Inflammatory macrophage treated with lipopolysaccharide for 1 hour (primary cell): ENCODE measurements at regions not wholly inside any gene's neighbourhood (a gene's known extent, or its start where the extent isn't known, plus 50 kb on each side); places are given as distances from the start of the nearest gene placed in this dataset.

Source experiments
- DNase-seq, 2 donors: peaks; one replicate each; pipeline ENCODE4 v3.0.0-alpha.2; 2020 to 2022

DNA sequence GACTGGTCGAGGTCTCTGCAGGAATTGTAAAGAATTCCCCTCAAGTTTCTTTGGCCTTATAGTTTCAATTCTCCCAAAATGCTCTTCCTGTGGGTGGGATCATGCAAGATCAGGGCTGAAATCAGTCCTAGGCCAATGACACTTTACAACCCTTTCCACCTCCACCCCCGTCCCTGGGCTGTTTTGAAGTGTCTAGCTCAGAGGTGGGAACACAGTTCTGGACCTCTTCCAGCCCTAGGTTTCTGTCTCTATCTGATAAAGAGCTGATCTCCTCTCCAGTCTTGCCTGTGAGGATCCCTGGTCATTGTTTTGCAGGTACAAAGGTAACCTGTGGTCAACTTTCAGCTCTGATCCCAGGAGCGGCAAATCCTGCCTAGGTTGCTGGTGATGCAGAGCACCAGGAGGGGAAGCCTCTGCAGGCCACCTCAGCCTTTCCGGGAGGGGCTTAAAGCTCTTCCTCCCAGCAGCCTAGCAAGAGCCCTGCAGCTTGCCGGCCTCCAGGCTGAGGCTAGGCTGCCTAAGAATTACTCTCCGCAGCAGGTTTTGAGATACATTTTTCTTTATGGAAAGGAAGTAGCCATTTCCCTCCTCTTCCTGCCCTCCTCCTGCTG lies 69.8 kb upstream of the WIPF1 start:
- DNase-seq = no peak

DNA sequence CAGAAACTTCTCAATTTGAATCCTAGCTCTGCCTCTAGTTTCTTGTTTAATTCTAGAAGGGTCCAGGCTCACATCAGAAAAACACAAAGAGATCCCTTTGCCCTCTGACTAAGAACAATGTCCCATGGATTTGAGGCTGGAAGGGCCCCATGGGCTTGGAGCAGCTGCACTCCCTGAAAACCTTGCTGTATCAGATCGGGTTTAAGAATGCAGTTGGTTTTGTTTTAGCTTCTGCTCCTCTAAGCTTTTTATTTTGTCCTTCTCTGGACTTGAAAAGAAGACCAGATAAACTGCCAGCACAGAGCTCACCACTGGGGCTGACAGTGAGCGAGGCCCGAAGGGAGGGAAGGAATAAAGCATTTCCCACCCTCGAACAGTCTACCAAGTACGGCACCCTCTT lies 69.2 kb upstream of the WIPF1 start:
- no peak for DNase-seq

DNA sequence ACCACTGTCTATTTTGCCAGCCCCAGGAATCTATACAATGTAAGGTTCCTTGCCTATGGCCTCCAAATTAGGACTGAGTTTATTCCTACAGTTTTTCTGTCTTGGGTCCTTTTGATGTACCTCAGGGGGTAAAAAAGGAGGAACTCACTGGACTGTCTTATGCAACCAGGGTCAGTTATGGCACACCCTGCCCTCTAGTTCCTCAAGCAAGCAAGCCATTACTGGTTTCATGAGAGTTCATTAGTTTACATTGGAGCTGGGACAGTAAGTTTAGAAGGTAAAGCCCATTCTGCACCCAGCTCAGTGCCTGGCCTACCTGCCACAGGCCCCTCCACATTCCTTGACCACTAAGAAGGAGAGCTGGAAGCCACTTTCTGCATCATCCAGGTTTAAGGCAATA lies 68.7 kb upstream of the WIPF1 start:
- DNase-seq = peak; percentile 74 to 78

DNA sequence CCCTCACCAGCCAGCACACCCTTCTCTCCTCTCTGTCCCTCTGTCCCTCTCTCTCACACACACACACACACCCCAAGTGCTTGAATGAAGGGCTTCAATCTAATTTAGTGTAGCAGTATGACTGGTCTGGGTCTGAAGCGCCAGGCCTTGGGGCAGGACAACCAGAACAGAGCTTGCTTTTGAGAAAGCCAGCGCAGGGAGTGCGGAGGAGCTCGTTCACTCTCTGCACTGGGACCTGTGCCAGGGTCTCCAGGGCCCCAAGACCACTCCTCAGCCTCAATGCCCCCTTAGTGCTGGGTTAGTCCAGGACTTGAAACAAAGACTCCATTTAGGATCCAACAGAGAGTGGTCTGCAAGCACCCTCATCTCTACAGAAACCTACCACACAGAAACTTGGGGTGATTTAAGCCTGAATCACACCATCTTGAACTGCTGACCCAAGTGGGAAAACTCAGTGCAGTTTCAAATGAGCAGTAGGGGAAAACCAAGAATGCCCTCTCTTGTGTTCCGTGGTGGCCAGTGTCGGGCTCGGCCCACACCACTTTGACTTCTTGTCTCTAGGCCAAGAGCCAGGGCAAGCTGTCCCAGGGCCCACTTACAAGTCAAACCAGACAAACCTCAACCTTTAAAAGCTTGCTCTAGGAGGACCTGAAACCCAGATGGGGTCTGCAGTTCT lies 66.6 kb upstream of the WIPF1 start:
- DNase-seq = peak; percentile 44 to 73

DNA sequence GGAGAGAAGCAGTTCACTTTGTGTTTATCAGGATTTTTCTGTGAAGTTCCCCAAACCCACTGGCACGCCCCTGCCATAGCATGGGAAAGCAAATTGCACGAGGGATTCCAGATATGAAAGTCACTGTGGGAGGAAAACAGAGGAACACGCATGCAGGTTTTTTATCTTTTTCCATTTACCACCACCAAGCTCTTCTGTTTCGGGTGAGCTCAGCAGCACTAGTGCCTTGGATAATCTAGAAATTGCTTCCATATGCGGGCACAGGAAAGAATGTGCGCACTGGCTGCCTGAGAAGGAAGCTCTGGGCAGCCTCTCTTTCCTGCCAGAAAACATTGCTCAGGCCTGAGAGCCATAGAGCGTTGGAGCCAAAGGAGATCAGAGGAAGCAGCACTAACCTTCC lies 65.9 kb upstream of the WIPF1 start:
- peak; percentile 41 to 75 for DNase-seq

DNA sequence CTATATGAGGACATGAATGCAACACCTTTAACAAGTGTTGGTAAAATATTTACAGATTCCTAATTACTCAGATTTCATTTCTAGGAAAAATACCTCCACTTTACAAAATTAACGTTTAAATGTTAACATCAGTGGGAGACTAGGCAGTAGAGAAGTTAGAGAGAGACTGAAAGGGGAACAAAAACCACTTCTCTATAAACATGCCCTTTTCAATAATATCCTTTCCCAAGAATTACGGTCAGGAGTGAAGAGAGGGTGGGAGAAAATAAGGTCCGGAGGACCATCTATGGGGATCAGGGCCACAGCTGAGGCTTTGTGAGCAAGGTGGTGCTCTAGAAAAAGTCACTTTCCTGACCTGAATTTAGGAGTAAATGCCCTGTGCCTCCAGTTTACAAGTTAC lies 65.3 kb upstream of the WIPF1 start:
- peak; percentile 41 to 52 for DNase-seq

DNA sequence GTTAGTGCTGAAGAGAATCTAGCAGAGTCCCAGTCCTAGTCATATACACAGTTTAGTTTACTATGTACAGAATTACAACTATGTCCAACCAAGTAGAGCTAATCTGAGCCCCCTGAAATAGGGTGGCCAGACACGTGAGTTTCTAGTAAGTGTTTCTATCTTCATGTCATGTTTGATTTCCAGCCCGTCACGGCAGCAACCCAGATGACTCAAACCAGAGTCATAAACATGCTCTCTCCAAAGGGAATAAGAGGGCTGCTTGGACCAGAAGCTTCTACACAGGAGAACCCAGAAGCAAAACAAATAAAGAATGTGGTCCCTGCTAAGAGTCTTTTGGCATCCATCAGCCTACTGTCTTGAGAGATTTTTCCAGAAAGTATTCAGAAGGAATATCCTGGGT lies 64.9 kb upstream of the WIPF1 start:
- DNase-seq = no peak

DNA sequence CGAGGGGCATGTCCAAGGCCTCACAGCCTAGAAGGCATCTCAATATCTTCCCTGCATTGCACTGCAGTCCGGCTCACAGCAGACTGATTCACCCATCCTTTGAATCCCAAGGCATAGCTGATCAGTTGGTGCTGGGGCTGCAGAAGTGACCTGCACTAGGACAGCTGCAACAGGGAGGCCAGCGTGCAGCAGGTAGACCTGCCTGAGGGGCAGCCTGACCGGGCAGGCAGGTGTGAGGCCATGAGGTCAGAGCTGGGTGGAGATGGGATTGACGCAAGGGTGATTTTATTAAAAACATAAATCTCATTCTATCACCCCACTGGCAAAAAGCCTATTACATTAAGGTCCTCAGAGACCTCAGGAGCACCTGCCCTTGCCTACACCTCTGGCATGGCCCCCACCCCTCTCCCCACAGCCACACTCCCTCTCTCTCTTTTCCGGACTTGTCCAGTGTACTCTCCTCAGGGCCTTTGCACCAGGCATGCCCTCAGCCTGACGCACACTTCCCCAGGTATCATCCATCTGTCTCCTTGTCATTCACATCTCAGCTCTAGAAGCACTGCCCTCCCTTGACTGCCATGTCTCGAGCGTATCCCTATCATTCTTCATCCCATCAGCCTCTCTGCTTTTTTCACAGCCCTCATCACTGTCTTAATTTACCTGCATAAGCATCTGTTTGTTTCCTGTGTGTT lies 63.5 kb upstream of the WIPF1 start:
- no peak for DNase-seq

DNA sequence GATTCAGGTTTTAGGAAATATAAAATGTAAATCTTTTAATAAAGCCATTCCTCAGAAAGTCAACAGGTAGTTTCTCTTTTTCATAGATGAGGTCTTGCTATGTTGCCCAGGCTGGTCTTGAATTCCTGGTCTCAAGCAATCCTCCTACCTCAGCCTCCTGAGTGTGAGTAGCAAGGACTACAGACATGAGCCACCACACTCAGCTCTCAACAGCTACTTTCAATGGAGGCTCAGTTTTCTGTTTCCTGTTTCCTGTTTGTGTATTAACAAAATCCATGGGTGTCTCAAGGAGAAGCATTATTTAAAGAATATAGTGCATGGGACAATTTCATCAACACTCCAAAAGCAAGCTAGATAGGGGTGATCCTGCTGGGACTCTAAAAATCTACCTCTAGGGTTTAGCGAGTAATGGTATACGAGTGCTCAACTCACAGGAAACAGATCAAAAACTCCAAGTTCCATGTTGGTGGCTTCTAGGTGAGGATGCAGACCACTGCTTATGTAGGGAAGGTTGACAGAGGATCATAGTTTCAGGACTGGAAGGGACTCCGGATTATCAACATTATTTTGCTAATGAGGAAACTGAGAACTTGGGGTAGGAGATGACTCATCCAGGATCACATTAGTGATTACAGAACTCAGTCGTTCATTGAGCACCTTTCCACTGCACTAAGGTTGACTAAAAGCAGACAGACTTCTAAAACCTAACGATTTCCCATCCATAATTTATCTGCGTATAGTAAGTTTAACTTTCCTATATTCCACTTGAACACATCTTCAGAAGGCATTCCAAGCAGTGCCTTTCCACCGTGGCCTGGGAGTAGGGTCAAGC lies 61.7 kb upstream of the WIPF1 start:
- DNase-seq = no peak

DNA sequence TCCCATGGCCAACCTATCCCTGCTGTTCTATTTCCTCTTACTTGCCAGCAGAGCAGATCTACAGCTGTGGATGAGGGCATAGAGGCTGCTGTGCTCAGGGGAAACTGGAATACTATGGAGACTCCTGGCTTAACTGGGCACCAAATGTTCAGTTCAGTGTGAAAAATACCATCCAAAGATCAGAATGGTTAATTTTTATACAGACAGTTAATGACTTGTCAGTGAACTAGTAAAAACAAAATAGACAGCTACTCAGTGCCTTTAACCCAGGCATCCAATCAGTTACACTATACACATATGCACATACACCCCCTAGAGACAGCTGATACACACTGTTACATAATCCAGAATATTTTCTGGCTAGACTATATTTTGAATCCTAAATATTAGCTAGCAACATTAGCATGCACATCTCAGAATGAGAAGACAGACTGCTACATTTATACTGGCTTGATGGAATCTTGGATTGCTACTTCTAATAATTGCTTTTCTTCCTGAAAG lies 59.1 kb upstream of the WIPF1 start:
- DNase-seq = no peak

DNA sequence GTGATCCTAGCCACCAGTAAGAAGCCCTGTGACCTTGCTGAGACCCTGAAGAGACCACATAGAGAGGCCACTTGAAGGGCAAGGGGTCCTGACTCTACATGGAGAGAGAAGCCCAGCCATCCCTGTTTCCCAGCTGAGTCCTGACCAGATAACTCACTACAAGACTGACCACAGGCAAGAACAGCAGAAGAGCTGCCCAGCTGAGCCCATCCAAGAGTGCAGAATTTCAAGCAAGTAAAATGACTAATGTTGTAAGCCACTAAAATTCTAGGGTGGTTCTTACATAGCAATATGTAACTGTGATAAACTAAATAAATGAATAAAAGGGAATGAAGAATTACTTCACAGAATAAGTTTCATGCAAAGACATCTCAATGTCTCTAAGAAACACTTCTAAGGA lies 58.4 kb upstream of the WIPF1 start:
- DNase-seq = no peak

DNA sequence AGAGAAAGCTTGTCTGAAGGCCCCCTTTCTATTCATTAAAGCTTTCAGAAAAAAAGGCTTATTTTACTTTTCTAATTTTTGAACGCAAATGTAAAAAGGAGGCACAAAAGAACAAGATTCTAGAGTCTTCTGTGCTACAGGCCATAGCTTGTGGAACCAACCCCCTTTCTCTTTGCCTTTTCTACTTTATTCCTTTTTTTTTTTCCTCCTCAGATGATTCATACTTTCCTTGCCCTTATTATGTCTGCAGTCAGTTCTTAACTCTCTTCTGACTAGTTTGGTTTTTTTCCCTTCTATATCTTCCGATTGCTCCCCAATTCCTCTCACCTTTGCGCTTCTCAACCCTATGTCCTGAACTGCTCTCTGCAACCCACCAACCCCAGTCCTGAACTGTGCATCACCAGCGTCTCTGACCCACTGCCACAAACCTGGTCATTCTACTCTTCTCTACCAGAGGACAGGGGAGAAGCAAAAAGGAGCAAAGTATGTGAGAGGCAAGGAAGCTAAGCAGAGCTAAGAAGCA lies 56.9 kb upstream of the WIPF1 start:
- DNase-seq = no peak

DNA sequence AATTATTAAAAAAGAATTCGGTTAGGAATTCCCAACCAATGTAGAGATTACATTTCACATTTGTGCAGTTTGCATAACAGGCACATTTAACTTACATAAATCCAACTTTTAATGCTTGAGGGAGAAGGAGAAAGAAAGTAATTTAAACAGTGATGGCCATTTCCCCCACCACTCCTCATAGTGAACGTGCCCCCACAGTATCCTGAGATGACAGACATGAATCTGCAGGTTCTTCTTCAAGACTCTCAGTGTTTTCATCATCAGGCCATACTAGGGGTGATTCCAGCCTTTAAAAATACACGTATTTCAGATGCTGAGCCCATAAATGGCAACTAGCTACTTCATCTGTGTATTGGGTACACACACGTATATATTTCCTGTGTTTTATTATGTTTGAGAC lies 51.3 kb upstream of the WIPF1 start:
- DNase-seq = no peak
